ENCODE measurements at regions not wholly inside any gene's neighbourhood (a gene's known extent, or its start where the extent isn't known, plus 50 kb on each side); places are given as distances from the start of the nearest gene placed in this dataset.

- no peak for TF ChIP-seq CTCF (conservative IDR thresholded peaks at IDR 0.05; ENCODE audit: low read depth in 2 of 2)
- no peak for TF ChIP-seq ZNF114 (CRISPR knock-in tag; IDR thresholded peaks at IDR 0.05)
- TF ChIP-seq EZH2phosphoT487 (IDR thresholded peaks at IDR 0.05; ENCODE audit: unreplicated experiment), result no peak
- no peak for TF ChIP-seq CREB1 (CRISPR knock-in tag; IDR thresholded peaks at IDR 0.05; ENCODE audit: low read depth)
- no peak for TF ChIP-seq REST (IDR thresholded peaks at IDR 0.05; ENCODE audit: unreplicated experiment)
- no peak for TF ChIP-seq POLR2AphosphoS5 (IDR thresholded peaks at IDR 0.05; ENCODE audit: low read depth)
Observed at GRCh38 chr6:8223678-8224077, 121.3 kb upstream of the EEF1E1 start (continued).

GRCh38 chr6:8219352-8219943 is 117.1 kb upstream of the EEF1E1 start:
- no peak overlapping the region for H3K27ac Mint-ChIP-seq
- H3K9me3 Mint-ChIP-seq, result no peaks in the 10 kb centered on the region
- no peaks in the 10 kb centered on the region for H3K36me3 Mint-ChIP-seq (ENCODE audit: low read depth)
- TF ChIP-seq CTCF (conservative IDR thresholded peaks at IDR 0.05; ENCODE audit: low read depth in 2 of 2), result peak; percentile 78 to 85
- no peak for TF ChIP-seq EZH2 (IDR thresholded peaks at IDR 0.05; ENCODE audit: low read depth, unreplicated experiment)
- no peak overlapping the region for H3K4me3 Mint-ChIP-seq
- H3K4me1 Mint-ChIP-seq, result peaks cover 2% of the 10 kb centered on the region; the same call in 2 of the 3 replicates
- Histone ChIP-seq H3F3A (replicated peaks; ENCODE audit: low read depth) (no peaks in the 10 kb centered on the region), H3K9me2 (ENCODE audit: insufficient read depth) (no peaks in the 10 kb centered on the region), H3K79me2 (replicated peaks; ENCODE audit: insufficient read depth) (no peaks in the 10 kb centered on the region), H2AFZ (no peak overlapping the region), H3K36me3 (ENCODE audit: insufficient read depth) (no peaks in the 10 kb centered on the region), H3K4me1 (ENCODE audit: insufficient read depth) (no peaks in the 10 kb centered on the region), H3K27me3 (ENCODE audit: insufficient read depth) (no peaks in the 10 kb centered on the region), H3K27ac (ENCODE audit: low read depth) (no peak overlapping the region), H3K4me3 (no peak overlapping the region), H4K20me1 (replicated peaks; ENCODE audit: insufficient read depth) (no peaks in the 10 kb centered on the region), H3K4me2 (no peak overlapping the region)
- peak; percentile 65 for ATAC-seq
- no peaks in the 10 kb centered on the region for H3K27me3 Mint-ChIP-seq (ENCODE audit: insufficient read depth, low read depth, poor library complexity)
- DNase-seq (ENCODE audit: low spot score), result peak; percentile 74

All from GM23338 (cell line).